ENCODE measurements at regions not wholly inside any gene's neighbourhood (a gene's known extent, or its start where the extent isn't known, plus 50 kb on each side); places are given as distances from the start of the nearest gene placed in this dataset.
"Not testable (repeated sequence)": the region's sequence is repeated elsewhere in the genome, so short reads cannot be mapped to it uniquely, and the experiment has no call there.

DNA sequence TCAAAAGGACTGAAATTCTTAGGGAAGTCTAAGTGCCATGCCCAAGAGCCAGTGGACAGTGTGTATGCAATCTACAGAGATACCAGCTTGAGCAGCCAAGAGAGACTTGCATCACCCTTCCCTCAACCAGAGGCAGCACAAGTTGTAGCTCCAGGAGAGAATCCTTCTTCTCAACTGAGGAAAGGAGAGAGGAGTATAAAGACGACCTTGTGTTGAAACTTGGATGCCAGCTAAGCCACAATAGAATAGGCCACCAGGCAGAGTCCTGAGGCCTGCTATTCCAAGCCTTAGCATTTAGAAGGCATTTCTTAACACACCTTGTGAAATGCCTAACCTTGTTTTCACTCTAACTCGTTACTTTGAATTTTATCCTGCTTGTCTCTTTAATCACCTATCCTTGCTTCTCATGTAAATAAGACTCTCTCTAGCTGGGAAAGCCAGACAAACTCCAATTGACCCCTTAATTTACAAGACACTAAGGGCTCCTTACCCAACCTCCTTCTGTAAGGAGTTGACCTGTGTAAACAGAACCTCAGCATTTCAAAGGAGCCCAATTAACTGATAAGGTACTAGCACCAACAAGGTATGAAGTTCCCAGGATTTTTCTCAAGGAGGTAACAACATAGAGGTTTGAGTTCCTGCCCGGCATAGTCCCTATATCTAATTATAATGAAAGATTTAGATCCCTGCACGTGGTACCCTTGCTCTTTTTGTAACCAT is 738.8 kb downstream of the AMY1C start:
- DNase-seq = no peak

DNA sequence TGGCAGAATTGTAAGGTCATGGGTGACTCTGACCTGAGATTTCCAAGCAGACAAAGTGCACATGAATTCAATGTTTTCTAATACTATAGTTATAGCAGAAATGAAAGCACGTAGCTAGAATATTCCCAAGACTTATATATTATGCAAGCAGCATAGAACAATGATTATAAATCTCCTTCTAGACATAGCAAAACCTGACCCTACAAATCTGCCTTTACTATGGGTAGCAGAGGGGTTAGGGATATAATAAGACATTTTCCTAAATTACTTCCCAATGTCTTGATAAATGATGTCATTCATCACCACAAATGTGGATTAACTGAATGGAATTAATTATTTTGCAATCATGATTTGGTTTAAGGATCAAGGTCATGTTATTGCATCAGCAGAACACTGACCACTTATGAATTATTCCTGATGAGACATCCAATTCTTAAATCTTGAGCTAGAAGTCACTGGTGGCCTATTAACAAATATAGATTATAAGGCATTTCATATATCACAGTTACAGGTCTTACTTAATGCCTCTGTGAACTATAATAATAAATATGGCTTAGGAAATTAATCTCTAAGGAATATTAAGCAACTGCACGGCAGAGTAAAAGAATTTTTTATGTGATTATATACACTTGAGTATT is 776.6 kb downstream of the AMY1C start:
- no peak for DNase-seq

DNA sequence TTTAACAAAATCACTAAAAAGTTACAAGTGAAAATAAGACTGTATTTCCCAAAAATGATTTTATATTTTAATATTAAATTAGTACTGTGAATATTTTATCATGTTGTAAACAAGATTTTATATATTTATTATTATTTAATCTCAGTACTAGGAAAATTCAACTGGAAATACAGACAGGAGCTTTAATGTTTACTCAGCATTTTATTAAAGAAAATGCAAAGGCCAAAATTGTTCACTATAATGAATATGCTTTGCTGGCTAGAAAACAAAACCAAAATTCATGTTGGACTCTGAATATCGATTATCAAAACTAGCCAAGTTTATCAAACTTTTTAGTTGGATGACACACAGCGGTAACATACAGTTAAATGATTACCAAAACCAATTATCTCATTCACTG is 782.3 kb downstream of the AMY1C start:
- no peak for DNase-seq

DNA sequence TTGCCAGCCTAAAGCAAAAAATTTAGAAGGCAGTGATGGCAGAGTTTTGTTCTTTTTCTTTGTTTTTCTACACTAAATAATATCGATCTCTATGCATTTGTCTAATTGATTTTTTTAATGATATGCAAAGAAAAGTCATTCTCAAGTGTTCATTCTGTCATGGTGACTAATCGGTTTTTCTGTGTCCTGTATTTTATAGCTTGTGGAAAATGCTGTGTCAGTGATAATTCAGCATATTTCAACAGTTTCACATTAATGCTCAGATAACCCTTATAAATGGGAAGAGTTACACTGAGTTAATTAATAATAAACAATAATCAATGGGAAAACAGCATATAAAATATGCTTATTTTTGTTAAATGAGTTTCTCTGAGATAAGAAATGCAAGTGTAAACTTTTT is 824.9 kb downstream of the AMY1C start:
- no peak for DNase-seq

GRCh38 chr1:104592926-104593325 is 843.2 kb downstream of the AMY1C start:
- DNase-seq = no peak

DNA sequence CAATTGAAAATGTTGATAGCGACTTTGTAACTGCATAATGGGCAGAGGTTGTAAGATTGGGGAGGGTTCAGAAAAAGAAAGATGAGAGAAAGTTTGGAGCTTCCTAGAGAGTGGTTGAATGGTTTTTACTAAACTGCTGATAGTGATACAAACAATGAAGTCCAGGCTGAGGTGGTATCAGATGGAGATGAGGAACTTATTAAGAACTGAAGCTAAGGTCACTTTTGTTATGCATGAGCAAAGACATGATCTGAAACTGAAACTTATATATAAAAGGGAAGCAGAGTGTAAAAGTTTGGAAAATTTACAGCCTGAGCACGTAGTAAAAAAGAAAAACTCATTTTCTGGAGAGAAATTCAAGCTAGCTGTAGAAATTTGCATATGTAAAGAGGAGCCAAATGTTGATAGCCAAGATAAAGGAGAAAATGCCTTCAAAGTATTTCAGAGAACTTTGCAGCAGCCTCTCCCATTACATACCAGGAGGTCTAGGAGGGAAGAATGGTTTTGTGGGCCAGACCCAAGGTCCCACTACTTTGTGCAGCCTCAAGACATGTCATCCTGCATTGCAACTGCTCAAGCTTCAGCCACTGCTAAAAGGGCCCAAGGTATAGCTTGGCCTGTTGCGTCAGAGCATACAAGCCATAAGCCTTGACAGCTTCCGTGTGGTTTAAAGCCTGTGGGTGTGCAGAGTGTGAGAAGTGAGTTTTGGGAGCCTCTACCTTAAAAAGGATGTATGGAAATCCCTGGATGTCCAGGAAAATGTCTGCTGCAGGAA is 843.9 kb downstream of the AMY1C start:
- no peak for DNase-seq

GRCh38 chr1:104617474-104617873 is 867.8 kb downstream of the AMY1C start:
- no peak for DNase-seq

- no peak for DNase-seq
Observed at GRCh38 chr1:104621221-104621620, 871.5 kb downstream of the AMY1C start.

GRCh38 chr1:104624538-104624937 is 874.8 kb downstream of the AMY1C start:
- DNase-seq = no peak

DNA sequence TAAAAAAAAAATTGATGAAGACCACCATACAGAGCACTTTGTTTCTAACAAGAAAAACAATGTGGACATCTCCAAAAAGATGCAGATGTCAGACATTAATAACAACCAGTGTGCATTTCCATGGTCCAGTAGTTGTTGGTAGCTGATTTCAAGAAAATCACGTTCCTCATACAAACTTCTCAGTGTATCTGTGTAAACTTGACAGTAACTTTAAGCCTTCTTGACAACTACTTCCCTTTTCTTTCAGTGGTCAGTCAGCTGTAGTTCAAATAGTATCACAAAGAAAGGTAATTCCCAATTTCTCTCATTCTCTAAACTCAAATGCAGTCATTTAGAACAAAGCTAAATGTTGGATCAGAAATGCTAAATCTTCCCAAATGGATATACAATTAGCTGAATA is 879.9 kb downstream of the AMY1C start:
- no peak for DNase-seq

DNA sequence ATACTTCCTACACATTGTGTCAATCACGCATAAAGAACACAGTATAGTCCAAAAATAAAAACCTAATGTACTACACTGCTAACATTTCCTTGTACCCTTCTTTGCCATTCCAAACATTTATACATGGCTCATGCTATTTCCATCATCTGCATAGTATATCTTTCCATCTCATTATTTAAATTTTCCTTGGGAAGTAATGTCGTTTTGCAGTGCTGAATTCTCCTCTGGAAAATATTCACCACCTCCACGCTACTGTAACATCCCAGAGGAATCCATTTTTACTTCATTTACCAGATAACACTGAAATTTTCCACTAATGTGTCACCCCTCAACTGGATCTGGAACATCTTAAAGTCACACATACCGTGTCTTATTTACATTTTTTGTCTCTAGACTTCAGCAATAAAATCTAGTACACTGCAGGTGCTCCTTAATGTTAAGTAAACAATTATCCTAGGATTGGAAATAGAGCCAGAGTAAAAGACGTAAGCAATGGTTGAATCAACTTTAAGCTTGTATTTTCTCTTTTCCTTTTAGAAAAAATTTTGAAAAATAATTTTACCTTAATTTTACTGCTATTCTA is 881.0 kb downstream of the AMY1C start:
- no peak for DNase-seq

- no peak for DNase-seq
Observed at GRCh38 chr1:104636581-104636980, 886.9 kb downstream of the AMY1C start.

GRCh38 chr1:104646233-104646632 is 896.5 kb downstream of the AMY1C start:
- DNase-seq = no peak

DNA sequence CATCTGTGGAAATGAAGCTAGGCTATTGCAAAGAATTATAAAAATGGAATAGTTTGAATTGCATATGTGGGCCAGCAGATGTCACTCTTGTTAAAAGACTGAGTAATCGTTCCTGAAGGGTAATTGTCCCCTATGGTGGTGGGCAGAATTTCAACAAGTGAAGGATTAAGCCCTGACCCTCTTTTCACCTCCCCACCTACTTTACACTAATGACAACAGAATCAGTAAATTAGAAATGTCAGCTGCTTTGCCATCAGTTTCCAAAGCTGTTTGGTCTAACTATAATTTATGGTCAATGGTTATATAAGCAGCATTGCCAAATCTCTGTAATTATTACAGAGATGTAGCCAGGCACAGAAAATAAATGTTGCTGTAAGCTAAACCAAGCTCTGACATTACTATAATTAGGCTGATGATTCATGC is 898.6 kb downstream of the AMY1C start:
- DNase-seq = no peak

DNA sequence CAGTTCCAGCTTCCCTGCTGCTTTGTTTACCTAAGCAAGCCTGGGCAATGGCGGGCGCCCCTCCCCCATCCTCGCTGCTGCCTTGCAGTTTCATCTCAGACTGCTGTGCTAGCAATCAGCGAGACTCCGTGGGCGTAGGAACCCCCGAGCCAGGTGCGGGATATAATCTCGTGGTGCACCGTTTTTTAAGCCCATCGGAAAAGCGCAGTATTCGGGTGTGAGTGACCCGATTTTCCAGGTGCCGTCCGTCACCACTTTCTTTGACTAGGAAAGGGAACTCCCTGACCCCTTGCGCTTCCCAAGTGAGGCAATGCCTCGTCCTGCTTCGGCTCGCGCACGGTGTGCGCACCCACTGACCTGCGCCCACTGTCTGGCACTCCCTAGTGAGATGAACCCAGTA is 914.7 kb downstream of the AMY1C start:
- DNase-seq = not testable (repeated sequence)

- no peak for DNase-seq
Observed at GRCh38 chr1:104665300-104665699, 915.6 kb downstream of the AMY1C start.

GRCh38 chr1:104671684-104672353 is 922.1 kb downstream of the AMY1C start:
- DNase-seq = no peak

- no peak for DNase-seq
Observed at GRCh38 chr1:104699433-104699832, 949.7 kb downstream of the AMY1C start.

DNA sequence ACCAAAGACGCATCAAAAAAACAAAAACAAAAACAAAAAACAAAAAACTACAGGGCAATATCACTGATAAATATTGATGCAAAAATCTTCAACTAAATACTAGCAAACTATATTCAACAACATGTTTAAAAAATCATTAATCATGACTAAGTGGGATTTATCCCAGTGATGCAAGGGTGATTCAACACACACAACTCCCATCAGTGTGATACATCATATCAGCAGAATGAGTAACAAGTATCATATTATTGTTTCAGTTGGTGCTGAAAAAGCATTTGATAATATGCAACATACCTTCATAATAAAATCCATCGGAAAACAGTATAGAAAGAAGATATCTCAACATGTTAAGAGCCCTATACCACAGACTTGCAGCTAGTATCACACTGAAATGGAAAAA is 953.0 kb downstream of the AMY1C start:
- DNase-seq = no peak

DNA sequence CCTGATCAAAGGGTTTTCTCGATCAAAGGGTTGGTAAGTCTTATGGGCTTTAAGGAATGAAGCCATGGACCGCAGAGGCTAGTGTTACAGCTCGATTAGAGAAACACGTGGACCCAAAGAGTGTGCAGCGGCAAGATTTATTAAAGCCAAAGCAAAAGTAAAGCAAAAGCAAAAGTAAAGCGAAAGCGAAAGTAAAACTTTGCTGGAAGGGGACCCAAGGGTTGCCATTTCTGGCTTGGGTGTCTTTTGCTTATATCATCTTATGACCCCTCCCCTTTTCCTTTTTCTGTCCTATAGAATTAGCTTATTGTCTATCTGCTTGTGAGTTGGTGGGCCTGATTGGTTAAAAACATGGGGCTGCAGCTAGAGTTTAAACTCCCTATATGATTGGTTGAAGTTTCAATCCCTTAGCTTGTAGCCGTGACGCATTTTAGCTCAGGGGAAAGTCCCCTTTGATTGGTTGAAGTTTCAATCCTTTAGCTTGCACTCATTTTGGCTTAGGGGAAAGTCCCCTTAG is 957.0 kb downstream of the AMY1C start:
- DNase-seq = no peak

- no peak for DNase-seq
Observed at GRCh38 chr1:104718752-104719151, 969.1 kb downstream of the AMY1C start.

- DNase-seq = no peak
Observed at GRCh38 chr1:104720741-104721140, 971.0 kb downstream of the AMY1C start.

- DNase-seq = no peak
Observed at GRCh38 chr1:104726917-104727316, 977.2 kb downstream of the AMY1C start.

Measured in stimulated activated CD4-positive, alpha-beta T cell treated with anti-CD3 and anti-CD28 coated beads, Interleukin-2, amount 100 ng/mL, for 48 hours (primary cell).